CD4-positive, alpha-beta T cell treated with Interleukin-10 for 1 hour (primary cell): ENCODE measurements at regions not wholly inside any gene's neighbourhood (a gene's known extent, or its start where the extent isn't known, plus 50 kb on each side); places are given as distances from the start of the nearest gene placed in this dataset.

ENCODE experiments used
- DNase-seq: peaks from one replicate; pipeline ENCODE4 v3.0.0-alpha.2; 2020

GRCh38 chr14:58815794-58816193 is 178.0 kb downstream of the DACT1 start:
- DNase-seq: no peak

GRCh38 chr14:58816416-58817115 is 178.8 kb downstream of the DACT1 start:
- no peak for DNase-seq

GRCh38 chr14:58817846-58818245 is 180.1 kb downstream of the DACT1 start:
- DNase-seq: no peak

GRCh38 chr14:58820032-58820431 is 182.3 kb downstream of the DACT1 start:
- no peak for DNase-seq

GRCh38 chr14:58821421-58821820 is 183.7 kb downstream of the DACT1 start:
- no peak for DNase-seq

- DNase-seq: no peak
Measured at GRCh38 chr14:58822856-58823255, 185.1 kb downstream of the DACT1 start.

GRCh38 chr14:58823312-58823711 is 185.6 kb downstream of the DACT1 start:
- no peak for DNase-seq

- DNase-seq: no peak
Measured at GRCh38 chr14:58824106-58824505, 186.3 kb downstream of the DACT1 start.

- no peak for DNase-seq
Measured at GRCh38 chr14:58824796-58825195, 187.0 kb downstream of the DACT1 start.

GRCh38 chr14:58825606-58826005 is 187.8 kb downstream of the DACT1 start:
- no peak for DNase-seq

GRCh38 chr14:58826845-58827686 is 189.3 kb downstream of the DACT1 start:
- DNase-seq: no peak

- no peak for DNase-seq
Measured at GRCh38 chr14:58828298-58828697, 190.5 kb downstream of the DACT1 start.

GRCh38 chr14:58829594-58829993 is 191.8 kb downstream of the DACT1 start:
- no peak for DNase-seq

- no peak for DNase-seq
Measured at GRCh38 chr14:58830121-58830520, 192.4 kb downstream of the DACT1 start.

- no peak for DNase-seq
Measured at GRCh38 chr14:58832095-58832521, 194.3 kb downstream of the DACT1 start.

- no peak for DNase-seq
Measured at GRCh38 chr14:58833634-58834378, 196.0 kb downstream of the DACT1 start.

GRCh38 chr14:58836303-58836974 is 198.7 kb downstream of the DACT1 start:
- no peak for DNase-seq

- DNase-seq: no peak
Measured at GRCh38 chr14:58839233-58839632, 201.5 kb downstream of the DACT1 start.

GRCh38 chr14:58844544-58844943 is 206.8 kb downstream of the DACT1 start:
- no peak for DNase-seq

- DNase-seq: no peak
Measured at GRCh38 chr14:58846682-58847465, 209.1 kb downstream of the DACT1 start.

GRCh38 chr14:58848365-58848764 is 210.6 kb downstream of the DACT1 start:
- DNase-seq: no peak

GRCh38 chr14:58849601-58850000 is 211.8 kb downstream of the DACT1 start:
- DNase-seq: no peak
